K562 (cell line): ENCODE measurements at regions not wholly inside any gene's neighbourhood (a gene's known extent, or its start where the extent isn't known, plus 50 kb on each side); places are given as distances from the start of the nearest gene placed in this dataset.
A peak's percentile ranks its signal among the peaks of the same experiment; 100 is the strongest.

Experiments
- CBFA2T2 ChIP-seq: fragments of 450-650 bp; conservative IDR thresholded peaks from 2 replicates; pipeline ENCODE4 v1.6.1; 2017; ENCODE audit warnings: mild to moderate bottlenecking
- CBFA2T3 ChIP-seq: fragments of 450-650 bp; IDR thresholded peaks from 2 replicates; pipeline ENCODE4 v1.6.1; 2017
- CHCHD3 ChIP-seq: fragments of 250-450 bp; sonication (Bioruptor Pico); IDR thresholded peaks from 2 replicates; pipeline ENCODE4 v2.1.2; 2022; ENCODE audit warnings: mild to moderate bottlenecking
- EP300 ChIP-seq: IDR thresholded peaks from 2 replicates; pipeline ENCODE4 v1.6.1; 2012; ENCODE audit warnings: low read length, improper control_type of control experiment
- GATAD2B ChIP-seq: fragments of 450-650 bp; IDR thresholded peaks from 2 replicates; pipeline ENCODE4 v1.6.1; 2017; ENCODE audit warnings: mild to moderate bottlenecking, borderline replicate concordance
- GTF2A2 ChIP-seq: IDR thresholded peaks from 2 replicates; pipeline ENCODE4 v1.6.1; 2016; ENCODE audit warnings: mild to moderate bottlenecking, missing genetic modification characterization, missing compliant biosample characterization
- GTF2F1 ChIP-seq: IDR thresholded peaks from 2 replicates; pipeline ENCODE4 v1.6.1; 2011; ENCODE audit warnings: low read depth, low read length, improper control_type of control experiment
- HDAC1 ChIP-seq, 2 experiments: fragments of 450-650 bp; IDR thresholded peaks; 2 replicates each; pipeline ENCODE4 v1.6.1; 2016 to 2017; ENCODE audit warnings: inconsistent platforms in 1 of 2, mild to moderate bottlenecking in 1 of 2, moderate library complexity in 1 of 2
- HDAC3 ChIP-seq: fragments of 450-650 bp; IDR thresholded peaks from 2 replicates; pipeline ENCODE4 v1.6.1; 2018; ENCODE audit warnings: borderline replicate concordance, mild to moderate bottlenecking, moderate library complexity; ENCODE audit not compliant: partially characterized antibody
- HMG20B ChIP-seq: fragments of 250-450 bp; sonication (Bioruptor Pico); IDR thresholded peaks from 2 replicates; pipeline ENCODE4 v1.5.0; 2021; ENCODE audit warnings: mild to moderate bottlenecking
- IRF2 ChIP-seq: sonication (generic); formaldehyde crosslinking; IDR thresholded peaks from 2 replicates; pipeline ENCODE4 v1.8.1; 2022; ENCODE audit warnings: mild to moderate bottlenecking, missing genetic modification reagents
- JUND ChIP-seq, 2 experiments: IDR thresholded peaks; 2 replicates in 1 of 2; 3 replicates in 1 of 2; pipeline ENCODE4 v1.6.1; 2011; ENCODE audit warnings: borderline replicate concordance in 2 of 2, low read depth in 2 of 2, low read length in 2 of 2, improper control_type of control experiment in 1 of 2, missing biosample characterization in 1 of 2, missing genetic modification characterization in 1 of 2, missing genetic modification reagents in 1 of 2
- NFIC ChIP-seq: fragments of 450-650 bp; IDR thresholded peaks from 2 replicates; pipeline ENCODE4 v1.6.1; 2017; ENCODE audit warnings: mild to moderate bottlenecking, inconsistent platforms
- PATZ1 ChIP-seq: fragments of 250-450 bp; sonication (Bioruptor Pico); IDR thresholded peaks from 2 replicates; pipeline ENCODE4 v1.5.0; 2020; ENCODE audit warnings: mild to moderate bottlenecking, borderline replicate concordance
- RAD21 ChIP-seq, 2 experiments: fragments of 250-450 bp in 1 of 2; fragments of 450-650 bp in 1 of 2; sonication (Bioruptor Pico) in 1 of 2; formaldehyde crosslinking in 1 of 2; IDR thresholded peaks in 1 of 2; conservative IDR thresholded peaks in 1 of 2; 2 replicates each; pipeline versions ENCODE4 v1.4.0 to v1.8.0; 2020 to 2022; ENCODE audit warnings: mild to moderate bottlenecking in 2 of 2, moderate library complexity in 1 of 2
- SMARCA4 ChIP-seq: fragments of 450-650 bp; IDR thresholded peaks from 2 replicates; pipeline ENCODE4 v1.6.1; 2016
- TAL1 ChIP-seq: fragments of 450-650 bp; IDR thresholded peaks from 2 replicates; pipeline ENCODE4 v1.6.1; 2016; ENCODE audit warnings: mild to moderate bottlenecking
- TCF3 ChIP-seq: sonication (generic); formaldehyde crosslinking; IDR thresholded peaks from 2 replicates; pipeline ENCODE4 v1.4.0; 2020; ENCODE audit warnings: mild to moderate bottlenecking, missing genetic modification reagents
- ZNF511 ChIP-seq: sonication (generic); formaldehyde crosslinking; IDR thresholded peaks from 2 replicates; pipeline ENCODE4 v1.8.0; 2022; ENCODE audit warnings: mild to moderate bottlenecking, missing genetic modification reagents
- ZNF639 ChIP-seq, 2 experiments: fragments of 200-800 bp in 1 of 2; sonication (Bioruptor generic) in 1 of 2; sonication (generic) in 1 of 2; formaldehyde crosslinking in 1 of 2; IDR thresholded peaks in 1 of 2; conservative IDR thresholded peaks in 1 of 2; 2 replicates each; pipeline versions ENCODE4 v1.5.0 to v1.6.1; 2016 to 2020; ENCODE audit warnings: missing compliant biosample characterization in 1 of 2, missing genetic modification characterization in 1 of 2, missing genetic modification reagents in 1 of 2
- TF ChIP-seq, protein P1 (sequence below): fragments of 450-650 bp; IDR thresholded peaks from 2 replicates; pipeline ENCODE4 v1.6.1; 2016

DNA sequence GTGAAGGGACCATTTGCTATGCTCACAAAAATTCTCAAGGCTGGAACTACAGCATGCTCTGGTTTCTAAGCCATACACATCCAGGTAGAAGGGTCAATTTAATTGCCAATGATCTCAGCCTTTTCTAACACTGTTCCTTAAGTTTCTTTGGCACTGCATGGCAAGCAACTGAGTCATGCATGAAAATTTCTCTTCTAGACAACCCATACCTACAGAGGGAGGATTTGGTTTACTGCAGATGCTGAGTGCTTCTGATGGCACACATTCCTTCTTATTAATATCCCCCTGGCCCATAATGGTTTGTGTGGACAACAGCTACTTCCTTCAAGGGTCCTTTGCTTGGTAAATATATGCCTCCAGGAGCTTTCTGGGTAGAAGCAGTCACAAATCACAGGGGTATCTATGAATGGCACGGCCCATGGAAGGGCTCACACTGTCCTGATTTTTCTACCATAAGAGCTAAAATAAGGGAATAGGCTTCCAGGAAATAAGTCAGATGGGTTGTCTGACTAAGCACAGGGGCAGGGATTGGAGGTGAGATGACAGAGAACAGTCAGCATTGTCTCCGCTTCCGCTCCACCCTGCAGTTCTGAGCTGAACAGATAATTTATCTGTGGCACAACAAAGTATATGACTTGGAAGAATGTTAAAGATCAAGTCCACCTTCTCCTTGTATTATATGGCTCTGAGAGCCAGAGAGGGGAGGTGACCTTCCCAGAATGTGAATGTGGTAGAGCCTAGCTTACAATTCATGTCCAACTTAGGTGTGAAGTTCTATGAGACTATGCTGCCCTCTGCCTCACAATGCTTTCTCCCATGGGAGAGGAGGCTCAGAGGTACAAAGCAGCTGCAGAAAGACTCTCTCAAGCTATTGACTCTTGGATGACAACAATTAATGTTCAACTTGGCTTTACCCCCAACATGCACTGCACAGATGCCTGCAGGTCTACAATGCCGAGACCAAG lies 199.2 kb upstream of the TNP1 start (continued):
- TF ChIP-seq CBFA2T3 = peak; percentile 79
- TF ChIP-seq CBFA2T2 = peak; percentile 60; the same call in 1 of the 2 replicates
- TF ChIP-seq RAD21 (CRISPR knock-in tag; conservative IDR thresholded peaks at IDR 0.05 in 1 of 2, IDR thresholded peaks at IDR 0.05 in 1 of 2) = peak; percentile 51 to 55
- 0 out of 2 replicates have a peak, but pooled peaks have one; percentile 48 for TF ChIP-seq SMARCA4
- TF ChIP-seq GTF2F1 = no peak
- TF ChIP-seq ZNF511 (CRISPR knock-in tag) = no peak
- TF ChIP-seq EP300 = peak; percentile 19; the same call in 1 of the 2 replicates
- TF ChIP-seq CHCHD3 (CRISPR knock-in tag) = no peak
- TF ChIP-seq PATZ1 = no peak
- no peak for TF ChIP-seq ZNF639 (CRISPR knock-in tag; conservative IDR thresholded peaks at IDR 0.05 in 1 of 2, IDR thresholded peaks at IDR 0.05 in 1 of 2)
- TF ChIP-seq TCF3 (CRISPR knock-in tag) = peak; percentile 81
- peak; percentile 36; the same call in 1 of the 2 replicates for TF ChIP-seq JUND (IDR thresholded peaks at IDR 0.05; ENCODE audit: borderline replicate concordance, low read depth, low read length)
- peak; percentile 59; the same call in 1 of the 3 replicates for TF ChIP-seq JUND (tag; IDR thresholded peaks at IDR 0.05; ENCODE audit: borderline replicate concordance, low read depth, low read length)
- TF ChIP-seq TAL1 = peak; percentile 48
- no peak for TF ChIP-seq HMG20B
- TF ChIP-seq GATAD2B = no peak
- no peak for TF ChIP-seq IRF2
- TF ChIP-seq, protein P1, sequence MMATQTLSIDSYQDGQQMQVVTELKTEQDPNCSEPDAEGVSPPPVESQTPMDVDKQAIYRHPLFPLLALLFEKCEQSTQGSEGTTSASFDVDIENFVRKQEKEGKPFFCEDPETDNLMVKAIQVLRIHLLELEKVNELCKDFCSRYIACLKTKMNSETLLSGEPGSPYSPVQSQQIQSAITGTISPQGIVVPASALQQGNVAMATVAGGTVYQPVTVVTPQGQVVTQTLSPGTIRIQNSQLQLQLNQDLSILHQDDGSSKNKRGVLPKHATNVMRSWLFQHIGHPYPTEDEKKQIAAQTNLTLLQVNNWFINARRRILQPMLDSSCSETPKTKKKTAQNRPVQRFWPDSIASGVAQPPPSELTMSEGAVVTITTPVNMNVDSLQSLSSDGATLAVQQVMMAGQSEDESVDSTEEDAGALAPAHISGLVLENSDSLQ = 0 out of 2 replicates have a peak, but pooled peaks have one; percentile 12
- TF ChIP-seq HDAC3 = no peak
- peak in 1 of 2 experiments; percentile 53; a peak in 1 of 4 replicates for TF ChIP-seq HDAC1 (IDR thresholded peaks at IDR 0.05)
- no peak for TF ChIP-seq GTF2A2 (tag)
- TF ChIP-seq NFIC = peak; percentile 19; the same call in 1 of the 2 replicates
